ENCODE measurements at regions not wholly inside any gene's neighbourhood (a gene's known extent, or its start where the extent isn't known, plus 50 kb on each side); places are given as distances from the start of the nearest gene placed in this dataset.

GRCh38 chr7:53094827-53095226, 59.4 kb downstream of the POM121L12 start:
- no peaks in the 10 kb centered on the region for H3K9me3 ChIP-seq (ENCODE audit: low read length)
- no peaks in the 10 kb centered on the region for H3K36me3 ChIP-seq (ENCODE audit: insufficient read depth, low read length)
- H3F3A ChIP-seq (ENCODE audit: insufficient read depth, low read length, poor library complexity, severe bottlenecking): no peaks in the 10 kb centered on the region
- no peaks in the 10 kb centered on the region for H3K79me2 ChIP-seq (replicated peaks; ENCODE audit: insufficient read depth, low read length)
- H3K4me3 ChIP-seq (ENCODE audit: low read length): no peak overlapping the region
- no peak overlapping the region for H3K27ac ChIP-seq (ENCODE audit: low read length)
- H2AFZ ChIP-seq (ENCODE audit: low read depth, low read length): no peak overlapping the region
- no peak overlapping the region for H3K4me2 ChIP-seq (ENCODE audit: low read length)
- no peaks in the 10 kb centered on the region for H3K9me2 ChIP-seq (ENCODE audit: insufficient read depth, low read length)
- H3K9ac ChIP-seq (ENCODE audit: low read length): no peak overlapping the region
- no peaks in the 10 kb centered on the region for H4K20me1 ChIP-seq (ENCODE audit: insufficient read depth)
- TF ChIP-seq POLR2AphosphoS5 (IDR thresholded peaks at IDR 0.05) (no peak), REST (IDR thresholded peaks at IDR 0.05; ENCODE audit: borderline replicate concordance) (no peak), SMC3 (conservative IDR thresholded peaks at IDR 0.05; ENCODE audit: poor library complexity) (no peak), MXI1 (conservative IDR thresholded peaks at IDR 0.05; ENCODE audit: poor library complexity, severe bottlenecking) (no peak), EZH2 (IDR thresholded peaks at IDR 0.05; ENCODE audit: borderline replicate concordance, insufficient read depth, low read length, poor library complexity, severe bottlenecking) (no peak), CTCF (IDR thresholded peaks at IDR 0.05; ENCODE audit: poor library complexity, severe bottlenecking) (no peak), EP300 (conservative IDR thresholded peaks at IDR 0.05; ENCODE audit: poor library complexity, severe bottlenecking) (no peak), TAF1 (IDR thresholded peaks at IDR 0.05; ENCODE audit: low read depth) (no peak), RAD21 (conservative IDR thresholded peaks at IDR 0.05) (no peak)
- H3K27me3 ChIP-seq (ENCODE audit: insufficient read depth, low read depth, low read length): no peaks in the 10 kb centered on the region

GRCh38 chr7:53095731-53096501, 60.5 kb downstream of the POM121L12 start:
- Histone ChIP-seq H3K4me2 (ENCODE audit: low read length) (no peak overlapping the region), H3K9ac (ENCODE audit: low read length) (no peak overlapping the region), H3K9me3 (ENCODE audit: low read length) (no peaks in the 10 kb centered on the region), H3K4me3 (ENCODE audit: low read length) (no peak overlapping the region), H3K27me3 (ENCODE audit: insufficient read depth, low read depth, low read length) (no peaks in the 10 kb centered on the region), H3K36me3 (ENCODE audit: insufficient read depth, low read length) (no peaks in the 10 kb centered on the region), H3K9me2 (ENCODE audit: insufficient read depth, low read length) (no peaks in the 10 kb centered on the region), H4K20me1 (ENCODE audit: insufficient read depth) (no peaks in the 10 kb centered on the region), H3K27ac (ENCODE audit: low read length) (no peak overlapping the region), H3K79me2 (replicated peaks; ENCODE audit: insufficient read depth, low read length) (no peaks in the 10 kb centered on the region), H3F3A (ENCODE audit: insufficient read depth, low read length, poor library complexity, severe bottlenecking) (no peaks in the 10 kb centered on the region), H2AFZ (ENCODE audit: low read depth, low read length) (no peak overlapping the region)
- no peak for TF ChIP-seq EP300 (conservative IDR thresholded peaks at IDR 0.05; ENCODE audit: poor library complexity, severe bottlenecking)
- TF ChIP-seq REST (IDR thresholded peaks at IDR 0.05; ENCODE audit: borderline replicate concordance): no peak
- no peak for TF ChIP-seq EZH2 (IDR thresholded peaks at IDR 0.05; ENCODE audit: borderline replicate concordance, insufficient read depth, low read length, poor library complexity, severe bottlenecking)
- TF ChIP-seq TAF1 (IDR thresholded peaks at IDR 0.05; ENCODE audit: low read depth): no peak
- TF ChIP-seq SMC3 (conservative IDR thresholded peaks at IDR 0.05; ENCODE audit: poor library complexity): no peak
- no peak for TF ChIP-seq POLR2AphosphoS5 (IDR thresholded peaks at IDR 0.05)
- TF ChIP-seq MXI1 (conservative IDR thresholded peaks at IDR 0.05; ENCODE audit: poor library complexity, severe bottlenecking): no peak
- no peak for TF ChIP-seq RAD21 (conservative IDR thresholded peaks at IDR 0.05)
- no peak for TF ChIP-seq CTCF (IDR thresholded peaks at IDR 0.05; ENCODE audit: poor library complexity, severe bottlenecking)

All from neural cell (in vitro differentiated cells).